ENCODE measurements at regions not wholly inside any gene's neighbourhood (a gene's known extent, or its start where the extent isn't known, plus 50 kb on each side); places are given as distances from the start of the nearest gene placed in this dataset.

- no peak for DNase-seq (ENCODE audit: extremely low read depth, low read depth, low spot score)
Measured at GRCh38 chr21:34022627-34023335, 50.6 kb upstream of the MRPS6 start.

- DNase-seq (ENCODE audit: extremely low read depth, low read depth, low spot score) = no peak
Measured at GRCh38 chr21:34021726-34022125, 51.7 kb upstream of the MRPS6 start.

- DNase-seq (ENCODE audit: extremely low read depth, low read depth, low spot score) = no peak
Measured at GRCh38 chr21:34020983-34021553, 52.3 kb upstream of the MRPS6 start.

- no peak for DNase-seq (ENCODE audit: extremely low read depth, low read depth, low spot score)
Measured at GRCh38 chr21:34020005-34020847, 53.2 kb upstream of the MRPS6 start.

- DNase-seq (ENCODE audit: extremely low read depth, low read depth, low spot score) = no peak
Measured at GRCh38 chr21:34019402-34019801, 54.0 kb upstream of the MRPS6 start.

GRCh38 chr21:34018910-34019309 is 54.5 kb upstream of the MRPS6 start:
- no peak for DNase-seq (ENCODE audit: extremely low read depth, low read depth, low spot score)

- no peak for DNase-seq (ENCODE audit: extremely low read depth, low read depth, low spot score)
Measured at GRCh38 chr21:34018185-34018584, 55.2 kb upstream of the MRPS6 start.

GRCh38 chr21:34017039-34017961 is 56.1 kb upstream of the MRPS6 start:
- DNase-seq (ENCODE audit: extremely low read depth, low read depth, low spot score) = no peak

- DNase-seq (ENCODE audit: extremely low read depth, low read depth, low spot score) = no peak
Measured at GRCh38 chr21:34012640-34013039, 60.7 kb upstream of the MRPS6 start.

- no peak for DNase-seq (ENCODE audit: extremely low read depth, low read depth, low spot score)
Measured at GRCh38 chr21:34011660-34012059, 61.7 kb upstream of the MRPS6 start.

- no peak for DNase-seq (ENCODE audit: extremely low read depth, low read depth, low spot score)
Measured at GRCh38 chr21:34009193-34009592, 64.2 kb upstream of the MRPS6 start.

- no peak for DNase-seq (ENCODE audit: extremely low read depth, low read depth, low spot score)
Measured at GRCh38 chr21:34008618-34009017, 64.8 kb upstream of the MRPS6 start.

- DNase-seq (ENCODE audit: extremely low read depth, low read depth, low spot score) = no peak
Measured at GRCh38 chr21:34006611-34007168, 66.7 kb upstream of the MRPS6 start.

GRCh38 chr21:34004974-34005373 is 68.4 kb upstream of the MRPS6 start:
- DNase-seq (ENCODE audit: extremely low read depth, low read depth, low spot score) = no peak

- no peak for DNase-seq (ENCODE audit: extremely low read depth, low read depth, low spot score)
Measured at GRCh38 chr21:34004013-34004938, 69.1 kb upstream of the MRPS6 start.

GRCh38 chr21:34003428-34003827 is 70.0 kb upstream of the MRPS6 start:
- no peak for DNase-seq (ENCODE audit: extremely low read depth, low read depth, low spot score)

GRCh38 chr21:34000375-34000774 is 73.0 kb upstream of the MRPS6 start:
- DNase-seq (ENCODE audit: extremely low read depth, low read depth, low spot score) = no peak

- DNase-seq (ENCODE audit: extremely low read depth, low read depth, low spot score) = no peak
Measured at GRCh38 chr21:33998809-33999208, 74.6 kb upstream of the MRPS6 start.

- DNase-seq (ENCODE audit: extremely low read depth, low read depth, low spot score) = no peak
Measured at GRCh38 chr21:33998402-33998801, 75.0 kb upstream of the MRPS6 start.
